ENCODE measurements at regions not wholly inside any gene's neighbourhood (a gene's known extent, or its start where the extent isn't known, plus 50 kb on each side); places are given as distances from the start of the nearest gene placed in this dataset.

GRCh38 chr3:159172473-159172872, 370.6 kb downstream of the MFSD1 start:
- no peak for DNase-seq

DNA sequence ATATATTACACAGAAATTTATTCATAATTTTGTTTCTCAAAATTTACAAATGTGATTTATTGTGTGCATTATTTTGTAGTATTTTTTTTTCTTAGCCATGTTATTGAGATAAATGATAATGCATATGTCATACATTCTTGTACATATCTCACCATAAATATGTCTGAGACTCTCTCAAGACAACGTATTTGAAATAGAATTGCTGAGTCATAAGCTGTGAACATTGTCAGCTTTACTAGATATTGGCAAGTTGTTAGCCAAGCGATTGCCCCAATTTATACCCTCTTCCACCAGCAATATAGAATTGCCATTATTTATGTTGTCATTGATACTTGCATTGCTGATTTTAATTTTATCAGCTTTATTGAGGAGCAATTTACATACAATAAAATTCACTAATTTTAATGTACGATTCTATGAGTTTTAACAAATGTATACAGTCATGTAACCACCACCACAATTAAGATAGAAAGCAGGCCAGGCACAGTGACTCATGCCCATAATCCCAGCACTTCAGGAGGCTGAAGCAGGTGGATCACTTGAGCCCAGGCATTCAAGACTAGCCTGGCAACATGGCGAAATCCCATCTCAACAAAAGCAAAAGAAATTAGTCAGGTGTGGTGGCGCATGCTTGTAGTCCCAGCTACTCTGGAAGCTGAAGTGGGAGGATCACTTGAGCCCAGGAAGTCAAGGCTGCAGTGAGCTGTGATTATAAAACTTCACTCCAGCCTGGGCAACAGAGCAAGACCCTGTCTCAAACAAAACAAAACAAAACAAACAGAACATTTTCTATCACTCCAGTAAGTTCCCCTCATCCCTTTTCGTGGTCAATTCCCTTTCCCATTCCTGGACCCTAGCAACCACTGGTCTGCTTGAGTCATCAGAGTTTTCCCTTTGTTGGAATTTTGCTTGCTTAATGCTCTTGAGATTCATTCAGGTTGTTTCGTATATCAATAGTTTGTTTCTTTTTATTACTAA, 373.1 kb downstream of the MFSD1 start:
- DNase-seq, result no peak

DNA sequence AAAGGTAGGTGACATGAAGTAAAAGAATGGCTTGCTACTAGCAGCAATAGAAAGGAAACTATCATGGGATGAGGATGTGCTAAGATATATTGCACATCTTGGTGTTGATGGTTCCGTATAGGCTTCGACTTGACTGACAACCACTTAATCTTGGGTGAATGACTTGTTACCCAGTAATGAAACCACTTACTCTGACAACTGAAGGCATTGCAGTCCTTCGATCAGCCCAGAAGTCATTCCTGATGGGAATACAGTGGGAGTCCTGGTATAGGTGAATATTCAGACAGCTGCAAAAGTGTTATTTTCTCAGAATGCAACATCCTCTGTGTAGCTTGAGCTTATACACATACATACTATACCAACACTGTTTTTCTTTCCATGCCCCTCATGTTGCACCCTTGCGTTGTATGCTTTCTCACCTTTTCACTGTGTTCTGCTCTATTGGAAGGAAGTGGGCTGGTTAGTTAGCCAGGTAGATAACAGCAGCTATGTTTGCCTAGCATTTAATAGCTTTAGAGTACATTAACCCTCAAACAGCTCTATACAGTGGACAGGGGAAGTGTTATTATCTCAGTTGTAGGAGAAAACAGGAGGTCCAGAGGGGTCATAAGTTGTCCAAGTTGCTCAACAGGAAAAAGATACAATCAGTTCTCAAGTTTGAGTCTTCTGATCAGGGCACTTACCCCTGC, 376.5 kb downstream of the MFSD1 start:
- DNase-seq, result no peak

- no peak for DNase-seq
These were observed 381.1 kb downstream of the MFSD1 start for GRCh38 chr3:159182961-159183360.

DNA sequence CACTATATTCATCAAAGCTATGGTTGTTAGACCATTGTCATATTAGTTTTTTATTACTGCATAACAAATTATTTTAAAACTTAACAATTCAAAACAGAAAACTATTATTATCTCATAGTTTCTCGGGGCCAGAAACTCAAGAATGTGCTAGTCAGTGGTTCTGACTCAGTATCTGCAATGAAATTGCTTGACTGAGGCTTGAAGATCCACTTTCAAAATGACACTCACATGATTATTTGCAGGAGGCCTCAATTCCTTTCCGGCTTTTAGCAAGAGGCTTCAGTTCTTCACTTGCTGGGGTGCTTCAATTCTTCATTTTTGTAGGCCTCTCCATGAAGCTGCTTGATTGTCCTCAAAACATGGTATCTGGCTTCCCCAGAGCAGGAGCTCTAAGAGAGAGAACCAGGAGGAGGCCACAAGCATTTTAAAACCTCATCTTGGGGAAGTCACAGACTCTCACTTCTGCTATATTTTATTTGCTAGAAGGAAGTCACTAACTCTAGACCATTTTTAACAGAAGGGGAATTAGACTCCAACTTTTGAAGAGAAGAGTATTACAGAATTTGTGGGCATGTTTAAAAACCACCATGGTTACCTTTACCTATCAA, 383.7 kb downstream of the MFSD1 start:
- no peak for DNase-seq

GRCh38 chr3:159186581-159186980, 384.7 kb downstream of the MFSD1 start:
- no peak for DNase-seq

DNA sequence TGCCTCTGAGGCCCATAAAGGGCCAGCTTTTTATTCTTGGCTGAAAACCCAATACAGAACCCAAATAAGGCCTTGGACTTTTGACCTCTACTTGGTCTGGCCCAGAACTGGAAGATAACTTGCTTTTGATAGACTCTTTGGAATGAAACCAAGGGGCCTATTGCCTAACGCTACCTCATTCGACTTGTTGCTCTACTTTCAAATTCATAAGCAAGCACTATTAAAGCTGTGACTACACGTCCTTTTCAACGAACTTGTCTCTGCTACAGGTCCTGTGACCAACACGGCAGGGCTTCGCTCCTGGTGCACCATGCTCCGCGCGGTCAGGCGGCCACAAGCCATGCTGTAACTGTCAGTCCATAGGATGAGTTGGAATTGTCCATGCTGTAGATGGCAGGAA, 385.4 kb downstream of the MFSD1 start:
- DNase-seq, result no peak

- DNase-seq, result no peak
These were observed 385.9 kb downstream of the MFSD1 start for GRCh38 chr3:159187706-159188105.

DNA sequence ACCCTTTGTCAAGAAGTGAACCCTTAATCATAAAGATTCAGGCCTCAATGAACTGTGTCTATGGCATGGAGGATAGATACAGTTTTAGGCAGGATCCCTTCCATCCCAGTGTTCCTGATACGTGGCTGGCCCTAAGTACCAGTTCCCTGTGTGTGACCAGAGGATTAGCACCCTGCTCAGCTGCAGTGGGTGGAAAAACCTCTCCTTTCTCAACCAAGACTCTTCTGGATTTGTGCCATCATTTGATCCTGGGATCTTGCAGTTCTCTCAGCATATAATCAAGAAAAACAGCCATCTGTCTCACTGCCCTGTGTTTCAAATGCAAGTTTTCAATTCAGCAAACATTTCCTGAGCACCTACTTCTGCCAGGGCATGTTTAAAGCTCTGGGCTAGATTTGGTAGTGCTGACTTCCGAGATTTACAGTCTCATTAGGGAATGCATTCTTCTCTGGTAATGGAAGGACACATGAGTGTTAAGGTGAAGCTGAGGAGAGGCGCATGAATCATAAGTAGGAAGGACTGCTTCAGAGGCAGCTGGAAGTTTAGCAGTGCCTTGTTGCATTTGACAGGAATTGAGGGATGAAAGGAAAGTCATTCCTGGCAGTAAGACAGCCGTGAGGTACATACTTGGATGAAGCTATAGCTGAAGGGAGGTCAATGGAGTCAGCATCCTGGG, 388.3 kb downstream of the MFSD1 start:
- no peak for DNase-seq

DNA sequence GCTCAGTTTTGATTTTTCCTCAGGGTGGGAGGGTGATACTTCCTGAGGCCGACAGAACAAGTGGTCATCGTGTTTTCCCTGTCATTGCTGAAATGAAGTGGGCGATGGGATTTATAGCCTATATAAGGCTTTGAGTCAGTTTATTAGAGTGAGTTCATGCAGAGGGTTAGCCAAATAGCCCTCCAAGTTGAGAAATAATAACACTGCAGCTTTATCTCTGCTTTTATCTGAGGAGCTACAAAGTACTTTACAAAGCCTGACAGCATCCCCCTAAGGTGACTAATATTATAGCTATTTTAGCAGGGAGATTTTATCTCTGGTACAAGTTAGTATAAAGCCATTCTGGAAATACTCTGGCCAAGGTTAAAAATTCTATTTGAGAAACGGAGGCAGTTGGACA, 389.6 kb downstream of the MFSD1 start:
- DNase-seq, result no peak

GRCh38 chr3:159196359-159196758, 394.5 kb downstream of the MFSD1 start:
- DNase-seq, result no peak

DNA sequence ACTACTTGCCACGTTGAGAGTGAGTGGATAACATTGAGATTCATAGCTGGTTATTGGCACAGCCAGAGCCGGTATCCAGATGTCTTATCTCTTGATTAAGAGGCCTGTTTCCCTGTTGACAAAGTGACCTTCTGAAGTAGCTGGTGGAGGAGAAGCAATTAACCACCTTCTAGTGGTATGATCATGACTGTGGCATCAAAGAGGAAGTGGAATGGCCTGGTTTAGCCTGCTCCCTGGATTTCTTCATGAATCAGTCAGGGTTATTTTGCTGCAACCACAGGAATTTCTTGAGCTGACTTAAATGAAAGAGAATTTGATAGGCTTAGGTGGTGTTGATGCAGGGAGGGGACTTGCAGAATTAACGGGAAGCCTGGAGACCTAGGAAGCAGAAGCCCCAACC, 398.3 kb downstream of the MFSD1 start:
- DNase-seq, result no peak

DNA sequence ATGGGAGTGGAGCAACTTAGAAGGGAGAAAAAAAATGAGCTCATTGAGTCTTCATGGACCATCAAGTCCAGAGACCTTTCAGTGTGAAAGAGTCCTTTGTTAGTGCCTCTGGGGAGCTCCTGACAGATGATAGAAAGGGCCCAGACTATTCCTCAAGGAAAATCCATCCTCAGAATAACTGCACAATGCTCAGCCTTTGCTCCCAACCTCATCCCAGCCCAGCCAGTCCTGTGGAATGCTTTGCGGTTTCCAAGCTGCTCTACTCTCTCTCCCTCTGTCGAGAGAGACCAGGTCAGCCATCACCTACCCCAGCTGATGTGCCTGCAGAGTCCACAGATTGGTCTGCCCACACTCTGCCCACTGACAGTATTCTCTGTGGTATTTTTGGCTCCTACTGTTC, 406.2 kb downstream of the MFSD1 start:
- no peak for DNase-seq

- DNase-seq, result no peak
These were observed 407.6 kb downstream of the MFSD1 start for GRCh38 chr3:159209459-159209858.

- no peak for DNase-seq
These were observed 408.5 kb downstream of the MFSD1 start for GRCh38 chr3:159210336-159210735.

DNA sequence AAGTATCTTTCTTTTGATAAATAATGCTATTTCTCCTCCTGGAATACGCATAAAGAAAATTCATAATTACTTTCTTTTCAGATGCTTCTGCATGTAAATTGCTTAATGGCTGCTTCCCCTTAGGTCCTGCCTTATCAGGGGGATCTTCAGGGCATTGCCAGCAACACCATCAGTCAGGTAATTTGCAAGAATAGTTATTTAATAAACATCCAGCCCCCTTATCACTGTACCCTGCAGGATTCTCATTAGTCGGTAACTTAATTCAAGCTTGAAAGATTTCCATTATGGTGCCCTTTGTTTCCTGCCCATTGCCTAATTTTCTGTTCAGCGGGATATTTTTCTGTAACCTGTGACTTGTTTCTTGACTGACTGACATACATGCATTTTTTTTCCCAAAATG, 414.5 kb downstream of the MFSD1 start:
- no peak for DNase-seq

- DNase-seq, result no peak
These were observed 417.4 kb downstream of the MFSD1 start for GRCh38 chr3:159219231-159219630.

- DNase-seq, result no peak
These were observed 419.5 kb downstream of the MFSD1 start for GRCh38 chr3:159221335-159221734.

- no peak for DNase-seq
These were observed 427.3 kb downstream of the MFSD1 start for GRCh38 chr3:159229116-159229680.

GRCh38 chr3:159232966-159233365, 431.1 kb downstream of the MFSD1 start:
- DNase-seq, result no peak

- DNase-seq, result no peak
These were observed 431.9 kb downstream of the MFSD1 start for GRCh38 chr3:159233734-159234133.

- no peak for DNase-seq
These were observed 432.5 kb downstream of the MFSD1 start for GRCh38 chr3:159234306-159234705.

DNA sequence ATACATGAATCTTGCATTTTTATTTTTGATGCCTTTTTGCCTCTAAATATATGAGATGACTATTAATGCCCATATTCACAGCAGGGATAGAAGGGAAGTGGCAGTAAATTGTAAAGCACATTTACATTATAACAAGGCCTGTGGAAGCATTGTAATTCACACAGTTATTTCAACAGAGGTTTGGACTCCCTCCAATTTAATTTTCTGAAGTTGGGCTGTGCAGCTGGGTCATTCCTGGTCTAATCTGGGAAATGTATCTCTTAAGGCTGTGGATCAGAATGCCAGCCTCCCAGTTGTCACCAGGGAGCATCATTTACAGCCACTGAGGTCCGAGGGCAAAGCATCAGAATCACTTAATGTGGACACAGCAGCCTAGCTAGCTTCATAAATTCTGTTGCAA, 434.5 kb downstream of the MFSD1 start:
- no peak for DNase-seq
